Breast epithelium (tissue), 3 donors: ENCODE measurements at regions not wholly inside any gene's neighbourhood (a gene's known extent, or its start where the extent isn't known, plus 50 kb on each side); places are given as distances from the start of the nearest gene placed in this dataset.

Experiments
- POLR2A ChIP-seq: fragments of 450-650 bp; IDR thresholded peaks from one replicate; pipeline ENCODE4 v1.6.1; 2016; ENCODE audit warnings: antibody characterized with exemption, mild to moderate bottlenecking, moderate library complexity
- TF ChIP-seq, protein P1 (sequence below), 3 donors: fragments of 450-650 bp; IDR thresholded peaks; one replicate each; pipeline ENCODE4 v1.5.1; 2016 to 2017; ENCODE audit warnings: antibody characterized with exemption in 3 of 3, mild to moderate bottlenecking in 3 of 3, moderate library complexity in 3 of 3

DNA sequence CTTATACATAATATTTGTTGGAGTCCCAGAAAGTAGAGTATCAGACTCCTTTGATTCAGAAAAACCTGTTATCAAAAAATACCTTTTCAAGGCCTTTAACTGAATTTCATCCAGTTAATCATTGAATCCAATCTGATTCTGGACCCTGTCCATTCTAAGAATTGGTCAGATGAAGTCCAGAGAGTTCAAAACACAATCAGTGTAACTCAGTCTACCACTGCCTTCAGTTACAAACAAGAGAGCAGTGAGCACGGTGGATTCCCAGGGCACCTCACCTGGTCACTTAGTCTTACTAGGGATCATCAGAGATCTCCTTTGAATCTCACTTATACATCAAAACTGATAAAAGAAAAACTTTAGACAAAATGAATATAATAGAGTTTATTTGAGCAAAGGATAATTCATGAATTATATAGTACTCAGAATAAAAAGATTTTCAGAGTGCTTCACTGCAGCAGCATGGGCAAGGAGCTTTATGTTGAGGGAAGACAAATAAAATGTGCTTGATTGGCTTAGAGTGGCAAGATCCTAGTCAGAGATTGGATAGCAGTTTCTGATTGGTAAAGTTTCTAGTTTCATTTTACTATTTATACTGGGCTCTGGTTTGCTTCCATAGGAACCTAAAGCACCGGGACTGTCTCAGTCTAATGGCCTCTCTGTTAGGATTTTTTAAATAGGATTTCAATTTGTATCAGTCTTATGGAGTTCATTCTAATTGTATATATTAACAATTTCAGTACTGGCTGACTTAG lies 474.9 kb upstream of the GOLIM4 start:
- no peak for TF ChIP-seq POLR2A
- TF ChIP-seq, protein P1, sequence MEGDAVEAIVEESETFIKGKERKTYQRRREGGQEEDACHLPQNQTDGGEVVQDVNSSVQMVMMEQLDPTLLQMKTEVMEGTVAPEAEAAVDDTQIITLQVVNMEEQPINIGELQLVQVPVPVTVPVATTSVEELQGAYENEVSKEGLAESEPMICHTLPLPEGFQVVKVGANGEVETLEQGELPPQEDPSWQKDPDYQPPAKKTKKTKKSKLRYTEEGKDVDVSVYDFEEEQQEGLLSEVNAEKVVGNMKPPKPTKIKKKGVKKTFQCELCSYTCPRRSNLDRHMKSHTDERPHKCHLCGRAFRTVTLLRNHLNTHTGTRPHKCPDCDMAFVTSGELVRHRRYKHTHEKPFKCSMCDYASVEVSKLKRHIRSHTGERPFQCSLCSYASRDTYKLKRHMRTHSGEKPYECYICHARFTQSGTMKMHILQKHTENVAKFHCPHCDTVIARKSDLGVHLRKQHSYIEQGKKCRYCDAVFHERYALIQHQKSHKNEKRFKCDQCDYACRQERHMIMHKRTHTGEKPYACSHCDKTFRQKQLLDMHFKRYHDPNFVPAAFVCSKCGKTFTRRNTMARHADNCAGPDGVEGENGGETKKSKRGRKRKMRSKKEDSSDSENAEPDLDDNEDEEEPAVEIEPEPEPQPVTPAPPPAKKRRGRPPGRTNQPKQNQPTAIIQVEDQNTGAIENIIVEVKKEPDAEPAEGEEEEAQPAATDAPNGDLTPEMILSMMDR (IDR thresholded peaks at IDR 0.05), result no peak
